Spleen (tissue), 7 donors: ENCODE measurements at regions not wholly inside any gene's neighbourhood (a gene's known extent, or its start where the extent isn't known, plus 50 kb on each side); places are given as distances from the start of the nearest gene placed in this dataset.

ENCODE experiments used
- CTCF ChIP-seq, 11 experiments: fragments of 200-600 bp in 7 of 11; fragments of 450-650 bp in 4 of 11; sonication (generic) in 4 of 11; IDR thresholded peaks in 8 of 11; conservative IDR thresholded peaks in 3 of 11; 1 replicate in 7 of 11; 2 replicates in 4 of 11; pipeline versions ENCODE4 v1.4.0 to v1.8.0; 2016 to 2021; ENCODE audit warnings: antibody characterized with exemption in 11 of 11, inconsistent platforms in 4 of 11, mild to moderate bottlenecking in 1 of 11
- POLR2A ChIP-seq, 3 donors: fragments of 450-650 bp; IDR thresholded peaks; one replicate each; pipeline ENCODE4 v1.5.1; 2017; ENCODE audit warnings: antibody characterized with exemption in 3 of 3, mild to moderate bottlenecking in 1 of 3
- POLR2AphosphoS5 ChIP-seq, 3 donors: sonication (generic); formaldehyde crosslinking; IDR thresholded peaks; one replicate each; pipeline ENCODE4 v1.5.1; 2017; ENCODE audit warnings: antibody characterized with exemption in 3 of 3
- donor health status: DM: no; HTN: no; CAD: no; lungs with moderate emphysema.
- donor health status: DM: no; HTN: no; CAD: no.
- donor health status: DM: no; HTN: no; CAD: no.

DNA sequence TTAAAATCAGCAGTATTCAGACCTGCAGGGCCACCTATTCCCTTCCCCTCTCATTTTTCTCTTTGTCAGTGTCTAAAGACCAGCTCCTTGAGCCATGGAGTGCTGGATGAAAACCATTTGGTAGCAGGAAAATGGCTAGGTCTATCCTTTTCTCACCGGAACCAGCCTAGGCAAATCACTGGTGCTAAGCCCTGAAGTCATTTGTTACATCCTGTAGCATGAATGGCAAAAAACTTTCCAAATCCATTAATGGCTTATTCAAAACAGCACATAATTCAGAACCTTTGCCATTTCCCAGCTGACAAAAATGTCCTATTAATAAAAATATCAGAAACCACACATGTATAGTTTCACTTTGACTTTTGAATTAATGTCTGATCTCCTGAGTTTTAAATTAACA lies 209.5 kb upstream of the E2F8 start:
- no peak for TF ChIP-seq CTCF (IDR thresholded peaks at IDR 0.05 in 8 of 11, conservative IDR thresholded peaks at IDR 0.05 in 3 of 11)
- no peak for TF ChIP-seq POLR2A (IDR thresholded peaks at IDR 0.05)
- TF ChIP-seq POLR2AphosphoS5 (IDR thresholded peaks at IDR 0.05) = no peak
